ENCODE measurements at regions not wholly inside any gene's neighbourhood (a gene's known extent, or its start where the extent isn't known, plus 50 kb on each side); places are given as distances from the start of the nearest gene placed in this dataset.

DNA sequence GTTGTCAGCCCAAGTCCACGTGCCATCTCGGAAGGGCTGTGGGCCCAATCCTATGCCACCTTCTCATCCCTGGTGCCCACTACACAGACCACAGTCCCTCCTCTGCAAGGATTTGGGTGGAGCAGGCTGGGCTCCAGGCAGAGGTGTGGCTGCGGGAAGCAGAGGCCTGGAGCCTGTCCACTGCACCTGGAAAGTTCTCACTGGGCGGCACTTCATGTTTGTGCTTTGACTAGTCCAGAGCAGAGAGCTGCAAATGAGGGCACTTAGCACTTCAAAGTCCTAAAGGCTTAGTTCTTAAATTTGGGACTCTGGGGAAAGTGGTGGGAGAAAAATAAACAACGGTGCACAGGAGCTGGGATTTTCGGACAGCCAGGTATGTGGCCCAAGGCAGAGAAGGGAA, 308.9 kb upstream of the POU3F3 start:
- TF ChIP-seq CTCF (IDR thresholded peaks at IDR 0.05; ENCODE audit: borderline replicate concordance, extremely low read depth, low read length, poor library complexity, severe bottlenecking) (no peak), EZH2 (IDR thresholded peaks at IDR 0.05; ENCODE audit: borderline replicate concordance, low read depth, low read length, severe bottlenecking) (no peak)
